ENCODE measurements at regions not wholly inside any gene's neighbourhood (a gene's known extent, or its start where the extent isn't known, plus 50 kb on each side); places are given as distances from the start of the nearest gene placed in this dataset.
A peak's percentile ranks its signal among the peaks of the same experiment; 100 is the strongest.

- DNase-seq (ENCODE audit: extremely low read depth, low read depth) = no peak
Measured at GRCh38 chr5:135207866-135208265, 173.8 kb upstream of the PITX1 start.

- DNase-seq (ENCODE audit: extremely low read depth, low read depth) = no peak
Measured at GRCh38 chr5:135206862-135207261, 172.8 kb upstream of the PITX1 start.

- no peak for DNase-seq (ENCODE audit: extremely low read depth, low read depth)
Measured at GRCh38 chr5:135205632-135206349, 171.8 kb upstream of the PITX1 start.

GRCh38 chr5:135204151-135204600 is 170.1 kb upstream of the PITX1 start:
- no peak for DNase-seq (ENCODE audit: extremely low read depth, low read depth)

GRCh38 chr5:135203593-135204036 is 169.6 kb upstream of the PITX1 start:
- no peak for DNase-seq (ENCODE audit: extremely low read depth, low read depth)

- no peak for DNase-seq (ENCODE audit: extremely low read depth, low read depth)
Measured at GRCh38 chr5:135203019-135203418, 169.0 kb upstream of the PITX1 start.

GRCh38 chr5:135199919-135200318 is 165.9 kb upstream of the PITX1 start:
- no peak for DNase-seq (ENCODE audit: extremely low read depth, low read depth)

- no peak for DNase-seq (ENCODE audit: extremely low read depth, low read depth)
Measured at GRCh38 chr5:135196483-135196882, 162.5 kb upstream of the PITX1 start.

GRCh38 chr5:135195270-135195608 is 161.2 kb upstream of the PITX1 start:
- no peak for DNase-seq (ENCODE audit: extremely low read depth, low read depth)

- DNase-seq (ENCODE audit: extremely low read depth, low read depth) = no peak
Measured at GRCh38 chr5:135194573-135195269, 160.7 kb upstream of the PITX1 start.

- DNase-seq (ENCODE audit: extremely low read depth, low read depth) = no peak
Measured at GRCh38 chr5:135194126-135194488, 160.1 kb upstream of the PITX1 start.

GRCh38 chr5:135193213-135194125 is 159.4 kb upstream of the PITX1 start:
- no peak for DNase-seq (ENCODE audit: extremely low read depth, low read depth)

- DNase-seq (ENCODE audit: extremely low read depth, low read depth) = no peak
Measured at GRCh38 chr5:135192351-135192750, 158.3 kb upstream of the PITX1 start.

- peak; percentile 77 for DNase-seq (ENCODE audit: extremely low read depth, low read depth)
Measured at GRCh38 chr5:135191084-135191826, 157.2 kb upstream of the PITX1 start.

- no peak for DNase-seq (ENCODE audit: extremely low read depth, low read depth)
Measured at GRCh38 chr5:135190416-135191083, 156.5 kb upstream of the PITX1 start.

GRCh38 chr5:135189024-135189423 is 155.0 kb upstream of the PITX1 start:
- DNase-seq (ENCODE audit: extremely low read depth, low read depth) = no peak

- no peak for DNase-seq (ENCODE audit: extremely low read depth, low read depth)
Measured at GRCh38 chr5:135188233-135188914, 154.3 kb upstream of the PITX1 start.

- DNase-seq (ENCODE audit: extremely low read depth, low read depth) = no peak
Measured at GRCh38 chr5:135186662-135187522, 152.9 kb upstream of the PITX1 start.

All from NCI-H460 (cell line).